Esophagus muscularis mucosa (tissue), 3 donors: ENCODE measurements at regions not wholly inside any gene's neighbourhood (a gene's known extent, or its start where the extent isn't known, plus 50 kb on each side); places are given as distances from the start of the nearest gene placed in this dataset.

Source experiments
- CTCF ChIP-seq, 3 experiments: fragments of 200-600 bp in 2 of 3; fragments of 450-650 bp in 1 of 3; sonication (generic) in 2 of 3; IDR thresholded peaks; one replicate each; pipeline ENCODE4 v1.5.1; 2017 to 2019; ENCODE audit warnings: antibody characterized with exemption in 3 of 3, mild to moderate bottlenecking in 2 of 3, moderate library complexity in 1 of 3
- POLR2AphosphoS5 ChIP-seq, 2 donors: sonication (generic); formaldehyde crosslinking; IDR thresholded peaks; one replicate each; pipeline ENCODE4 v1.6.1; 2017; ENCODE audit warnings: antibody characterized with exemption in 2 of 2

GRCh38 chr11:45395421-45395820 lies 109.3 kb upstream of the SYT13 start:
- TF ChIP-seq POLR2AphosphoS5 (IDR thresholded peaks at IDR 0.05): no peak
- TF ChIP-seq CTCF (IDR thresholded peaks at IDR 0.05): no peak
